Loucy (cell line): ENCODE measurements at regions not wholly inside any gene's neighbourhood (a gene's known extent, or its start where the extent isn't known, plus 50 kb on each side); places are given as distances from the start of the nearest gene placed in this dataset.

ENCODE experiments used
- H2AFZ ChIP-seq: fragments of 200-600 bp; sonication (generic); 2 replicates; pipeline ENCODE4 v1.6.0; 2016; ENCODE audit warnings: antibody characterized with exemption, mild to moderate bottlenecking, low read length, moderate library complexity
- H3F3A ChIP-seq: fragments of 200-600 bp; 2 replicates; pipeline ENCODE4 v1.6.0; 2016; ENCODE audit warnings: antibody characterized with exemption, low read depth, mild to moderate bottlenecking
- H3K27me3 ChIP-seq: fragments of 200-600 bp; sonication (generic); 2 replicates; pipeline ENCODE4 v1.6.1; 2014; ENCODE audit warnings: low read length, mild to moderate bottlenecking; ENCODE audit not compliant: insufficient read depth, poor library complexity, severe bottlenecking
- H3K36me3 ChIP-seq: fragments of 200-600 bp; sonication (generic); 2 replicates; pipeline ENCODE4 v1.6.1; 2016; ENCODE audit warnings: low read length; ENCODE audit not compliant: insufficient read depth
- H3K4me1 ChIP-seq: fragments of 200-600 bp; sonication (generic); 2 replicates; pipeline ENCODE4 v1.5.1; 2014; ENCODE audit warnings: low read length, mild to moderate bottlenecking; ENCODE audit not compliant: insufficient read depth, poor library complexity, severe bottlenecking
- H3K4me2 ChIP-seq: fragments of 200-600 bp; sonication (generic); 2 replicates; pipeline ENCODE4 v1.6.0; 2014; ENCODE audit warnings: antibody characterized with exemption, low read length, low read depth, mild to moderate bottlenecking; ENCODE audit not compliant: poor library complexity, severe bottlenecking
- H3K4me3 ChIP-seq: fragments of 200-600 bp; sonication (generic); 2 replicates; pipeline ENCODE4 v1.5.1; 2014; ENCODE audit warnings: low read length, mild to moderate bottlenecking, mixed read lengths; ENCODE audit not compliant: poor library complexity, severe bottlenecking
- H3K79me2 ChIP-seq: fragments of 200-600 bp; sonication (generic); 2 replicates; pipeline ENCODE4 v1.6.1; 2014; ENCODE audit warnings: low read length; ENCODE audit not compliant: insufficient read depth
- H3K9ac ChIP-seq: fragments of 200-600 bp; sonication (generic); 2 replicates; pipeline ENCODE4 v1.6.0; 2014; ENCODE audit warnings: mild to moderate bottlenecking, low read depth, low read length, moderate library complexity; ENCODE audit not compliant: poor library complexity, severe bottlenecking
- H3K9me2 ChIP-seq: fragments of 200-600 bp; sonication (generic); replicated peaks from 2 replicates; pipeline ENCODE4 v1.6.1; 2016; ENCODE audit warnings: low read depth, low read length, mixed read lengths
- H3K9me3 ChIP-seq: fragments of 200-600 bp; sonication (generic); 2 replicates; pipeline ENCODE4 v1.6.1; 2014; ENCODE audit warnings: mild to moderate bottlenecking, antibody characterized with exemption, low read length, low read depth; ENCODE audit not compliant: insufficient read depth
- H4K20me1 ChIP-seq: fragments of 200-600 bp; sonication (generic); 2 replicates; pipeline ENCODE4 v1.6.0; 2014; ENCODE audit warnings: antibody characterized with exemption, low read length, mild to moderate bottlenecking; ENCODE audit not compliant: insufficient read depth, poor library complexity, severe bottlenecking
- EZH2phosphoT487 ChIP-seq: fragments of 200-600 bp; IDR thresholded peaks from 2 replicates; pipeline ENCODE4 v1.6.1; 2018; ENCODE audit warnings: antibody characterized with exemption, mild to moderate bottlenecking, moderate library complexity, borderline replicate concordance
- TF ChIP-seq, protein P1 (sequence below): fragments of 200-600 bp; sonication (generic); conservative IDR thresholded peaks from 2 replicates; pipeline ENCODE4 v1.5.1; 2014; ENCODE audit warnings: mild to moderate bottlenecking, antibody characterized with exemption, low read length

- no peaks in the 10 kb centered on the region for H3F3A ChIP-seq
- H3K9ac ChIP-seq: no peak overlapping the region
- no peaks in the 10 kb centered on the region for H3K79me2 ChIP-seq
- no peaks in the 10 kb centered on the region for H3K4me1 ChIP-seq
- no peak for TF ChIP-seq EZH2phosphoT487
- TF ChIP-seq, protein P1, sequence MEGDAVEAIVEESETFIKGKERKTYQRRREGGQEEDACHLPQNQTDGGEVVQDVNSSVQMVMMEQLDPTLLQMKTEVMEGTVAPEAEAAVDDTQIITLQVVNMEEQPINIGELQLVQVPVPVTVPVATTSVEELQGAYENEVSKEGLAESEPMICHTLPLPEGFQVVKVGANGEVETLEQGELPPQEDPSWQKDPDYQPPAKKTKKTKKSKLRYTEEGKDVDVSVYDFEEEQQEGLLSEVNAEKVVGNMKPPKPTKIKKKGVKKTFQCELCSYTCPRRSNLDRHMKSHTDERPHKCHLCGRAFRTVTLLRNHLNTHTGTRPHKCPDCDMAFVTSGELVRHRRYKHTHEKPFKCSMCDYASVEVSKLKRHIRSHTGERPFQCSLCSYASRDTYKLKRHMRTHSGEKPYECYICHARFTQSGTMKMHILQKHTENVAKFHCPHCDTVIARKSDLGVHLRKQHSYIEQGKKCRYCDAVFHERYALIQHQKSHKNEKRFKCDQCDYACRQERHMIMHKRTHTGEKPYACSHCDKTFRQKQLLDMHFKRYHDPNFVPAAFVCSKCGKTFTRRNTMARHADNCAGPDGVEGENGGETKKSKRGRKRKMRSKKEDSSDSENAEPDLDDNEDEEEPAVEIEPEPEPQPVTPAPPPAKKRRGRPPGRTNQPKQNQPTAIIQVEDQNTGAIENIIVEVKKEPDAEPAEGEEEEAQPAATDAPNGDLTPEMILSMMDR: no peak
- no peak overlapping the region for H3K4me3 ChIP-seq
- no peak overlapping the region for H3K4me2 ChIP-seq
- no peak overlapping the region for H2AFZ ChIP-seq
- no peaks in the 10 kb centered on the region for H3K36me3 ChIP-seq
- H3K27me3 ChIP-seq: no peaks in the 10 kb centered on the region
- no peaks in the 10 kb centered on the region for H3K9me3 ChIP-seq
- H4K20me1 ChIP-seq: no peaks in the 10 kb centered on the region
- H3K9me2 ChIP-seq: no peaks in the 10 kb centered on the region
Observed at GRCh38 chrX:140912606-140913005, 89.8 kb upstream of the SPANXB1 start.

DNA sequence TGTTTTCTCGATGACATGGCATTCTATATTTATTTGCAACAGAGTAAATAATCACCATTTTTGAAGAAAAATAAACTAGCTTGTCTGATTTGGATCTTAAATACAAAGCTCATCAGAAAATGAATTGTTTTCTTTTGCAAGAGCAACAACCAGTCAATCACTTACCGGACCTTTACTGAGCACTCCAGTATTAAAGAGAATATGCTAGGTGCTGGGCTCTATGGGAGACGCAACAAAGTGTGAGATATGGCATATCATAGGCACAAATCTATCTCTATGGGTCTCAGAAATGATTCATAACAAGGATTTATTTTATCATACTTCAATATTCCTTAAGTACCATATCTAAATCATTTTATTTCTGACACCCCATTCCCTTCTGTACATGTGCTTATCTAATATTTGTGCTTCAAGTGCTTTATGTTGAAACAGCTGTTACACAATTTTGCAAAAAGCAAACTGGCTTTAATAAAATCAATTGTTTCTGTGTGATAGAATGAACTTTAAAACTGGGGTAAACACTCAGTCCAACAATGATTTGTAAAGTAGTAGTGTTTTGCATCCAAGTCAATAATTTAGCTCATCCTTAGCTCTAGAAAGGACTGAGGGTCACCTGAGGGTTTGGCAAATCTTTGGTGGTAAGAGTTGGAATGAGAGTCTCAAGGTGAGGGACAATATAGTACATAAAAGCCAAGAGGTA is 88.4 kb upstream of the SPANXB1 start:
- Histone ChIP-seq H3K4me3 (no peak overlapping the region), H3K9me3 (no peaks in the 10 kb centered on the region), H2AFZ (no peak overlapping the region), H3K36me3 (no peaks in the 10 kb centered on the region), H4K20me1 (no peaks in the 10 kb centered on the region), H3F3A (no peaks in the 10 kb centered on the region), H3K4me2 (no peak overlapping the region), H3K9ac (no peak overlapping the region), H3K79me2 (no peaks in the 10 kb centered on the region), H3K4me1 (no peaks in the 10 kb centered on the region), H3K9me2 (no peaks in the 10 kb centered on the region), H3K27me3 (no peaks in the 10 kb centered on the region)
- TF ChIP-seq, protein P1: no peak
- no peak for TF ChIP-seq EZH2phosphoT487

DNA sequence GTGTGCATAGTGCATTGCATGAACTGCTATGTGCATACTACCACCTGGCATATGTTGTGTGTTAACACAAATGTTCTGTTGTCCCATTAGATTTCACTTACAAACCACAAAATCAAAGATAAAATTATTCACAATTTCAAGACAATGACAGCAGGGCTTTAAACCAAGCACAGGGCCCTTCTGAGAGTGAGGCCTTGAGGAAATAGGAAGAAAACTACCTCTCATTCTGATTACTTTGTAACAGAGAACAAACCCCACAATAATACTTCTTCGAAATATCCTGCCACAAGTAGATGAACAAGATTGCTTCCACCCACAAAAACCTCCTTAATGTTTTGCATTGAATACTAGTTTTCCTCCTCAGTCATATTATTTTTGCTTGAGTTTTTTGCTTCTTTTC is 85.5 kb upstream of the SPANXB1 start:
- Histone ChIP-seq H4K20me1 (no peaks in the 10 kb centered on the region), H3K4me3 (no peak overlapping the region), H3K4me2 (no peak overlapping the region), H3K4me1 (no peaks in the 10 kb centered on the region), H3K79me2 (no peaks in the 10 kb centered on the region), H3F3A (no peaks in the 10 kb centered on the region), H2AFZ (no peak overlapping the region), H3K9me2 (no peaks in the 10 kb centered on the region), H3K27me3 (no peaks in the 10 kb centered on the region), H3K9me3 (no peaks in the 10 kb centered on the region), H3K9ac (no peak overlapping the region), H3K36me3 (no peaks in the 10 kb centered on the region)
- TF ChIP-seq, protein P1: no peak
- TF ChIP-seq EZH2phosphoT487: no peak
